Stomach (tissue), 4 donors: ENCODE measurements at regions not wholly inside any gene's neighbourhood (a gene's known extent, or its start where the extent isn't known, plus 50 kb on each side); places are given as distances from the start of the nearest gene placed in this dataset.

Experiments
- POLR2A ChIP-seq, 4 donors: fragments of 450-650 bp; IDR thresholded peaks; one replicate each; pipeline ENCODE4 v1.6.1; 2016; ENCODE audit warnings: antibody characterized with exemption in 4 of 4, control low read depth in 2 of 4, mild to moderate bottlenecking in 1 of 4, moderate library complexity in 1 of 4
- POLR2AphosphoS5 ChIP-seq, 3 donors: sonication (generic); formaldehyde crosslinking; IDR thresholded peaks; one replicate each; pipeline ENCODE4 v1.6.1; 2016; ENCODE audit warnings: antibody characterized with exemption in 3 of 3
- TF ChIP-seq, protein P1 (sequence below), 7 experiments: fragments of 450-650 bp in 4 of 7; fragments of 200-600 bp in 3 of 7; sonication (generic) in 3 of 7; IDR thresholded peaks; one replicate each; pipeline ENCODE4 v1.5.1; 2016 to 2019; ENCODE audit warnings: antibody characterized with exemption in 7 of 7, control low read depth in 2 of 7, mild to moderate bottlenecking in 1 of 7

DNA sequence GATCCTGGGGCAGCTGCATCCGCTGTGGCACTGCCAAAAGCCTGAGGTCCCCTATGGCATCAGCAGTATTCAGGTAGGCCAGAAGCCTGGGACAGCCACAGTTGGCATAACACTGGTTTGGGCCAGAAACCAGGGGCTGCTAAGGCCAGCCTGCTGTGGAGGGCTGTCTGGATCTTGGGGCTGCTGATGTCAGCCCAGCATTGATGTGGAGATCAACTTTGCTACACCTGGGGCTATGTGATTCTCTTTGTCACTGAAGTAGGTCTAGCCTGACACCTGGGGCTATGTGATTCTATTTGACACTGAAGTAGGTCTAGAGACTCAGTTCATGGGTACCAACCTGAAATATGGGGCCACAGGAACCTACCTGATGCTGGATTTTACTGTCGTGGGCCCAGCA is 411.5 kb downstream of the RASEF start:
- TF ChIP-seq, protein P1, sequence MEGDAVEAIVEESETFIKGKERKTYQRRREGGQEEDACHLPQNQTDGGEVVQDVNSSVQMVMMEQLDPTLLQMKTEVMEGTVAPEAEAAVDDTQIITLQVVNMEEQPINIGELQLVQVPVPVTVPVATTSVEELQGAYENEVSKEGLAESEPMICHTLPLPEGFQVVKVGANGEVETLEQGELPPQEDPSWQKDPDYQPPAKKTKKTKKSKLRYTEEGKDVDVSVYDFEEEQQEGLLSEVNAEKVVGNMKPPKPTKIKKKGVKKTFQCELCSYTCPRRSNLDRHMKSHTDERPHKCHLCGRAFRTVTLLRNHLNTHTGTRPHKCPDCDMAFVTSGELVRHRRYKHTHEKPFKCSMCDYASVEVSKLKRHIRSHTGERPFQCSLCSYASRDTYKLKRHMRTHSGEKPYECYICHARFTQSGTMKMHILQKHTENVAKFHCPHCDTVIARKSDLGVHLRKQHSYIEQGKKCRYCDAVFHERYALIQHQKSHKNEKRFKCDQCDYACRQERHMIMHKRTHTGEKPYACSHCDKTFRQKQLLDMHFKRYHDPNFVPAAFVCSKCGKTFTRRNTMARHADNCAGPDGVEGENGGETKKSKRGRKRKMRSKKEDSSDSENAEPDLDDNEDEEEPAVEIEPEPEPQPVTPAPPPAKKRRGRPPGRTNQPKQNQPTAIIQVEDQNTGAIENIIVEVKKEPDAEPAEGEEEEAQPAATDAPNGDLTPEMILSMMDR (IDR thresholded peaks at IDR 0.05), result no peak
- TF ChIP-seq POLR2A (IDR thresholded peaks at IDR 0.05) (no peak), POLR2AphosphoS5 (IDR thresholded peaks at IDR 0.05) (no peak)
